ENCODE measurements at regions not wholly inside any gene's neighbourhood (a gene's known extent, or its start where the extent isn't known, plus 50 kb on each side); places are given as distances from the start of the nearest gene placed in this dataset.
A peak's percentile ranks its signal among the peaks of the same experiment; 100 is the strongest.
"Not testable (repeated sequence)": the region's sequence is repeated elsewhere in the genome, so short reads cannot be mapped to it uniquely, and the experiment has no call there.

GRCh38 chr6:28683945-28684538, 158.4 kb downstream of the GPX5 start:
- Histone ChIP-seq H3K4me2 (peak overlapping the region; percentile 65), H3K27ac (no peak overlapping the region), H4K20me1 (ENCODE audit: insufficient read depth) (no peaks in the 10 kb centered on the region; the same call in 1 of the 2 replicates), H3K27me3 (ENCODE audit: insufficient read depth, low read depth) (no peaks in the 10 kb centered on the region), H3K36me3 (ENCODE audit: low read depth) (no peaks in the 10 kb centered on the region), H2AFZ (no peak overlapping the region), H3F3A (ENCODE audit: insufficient read depth, low read depth) (no peaks in the 10 kb centered on the region), H3K4me3 (peak overlapping the region; percentile 39; the same call in 1 of the 2 replicates), H3K79me2 (ENCODE audit: low read depth) (no peaks in the 10 kb centered on the region), H3K4me1 (replicated peaks; ENCODE audit: insufficient read depth) (no peaks in the 10 kb centered on the region), H3K9me2 (ENCODE audit: insufficient read depth) (no peaks in the 10 kb centered on the region), H3K9me3 (ENCODE audit: insufficient read depth, low read depth) (no peaks in the 10 kb centered on the region)
- ChIA-PET CTCF (no interaction called here), POLR2A (ENCODE audit: unreplicated experiment) (no interaction called here)
- no TSS peak for BruUV-seq (replicated peaks)
- no peak for TF ChIP-seq EZH2 (IDR thresholded peaks at IDR 0.05; ENCODE audit: low read depth)
- TF ChIP-seq CTCF (conservative IDR thresholded peaks at IDR 0.05), result peak; percentile 87
- intact Hi-C loops (cut with micrococcal nuclease; ENCODE audit: unreplicated experiment), result loop anchor here (1.0 to 10.0 kb wide), 4 partner anchors 188 to 1519 kb away; no protein-coding TSS in a partner anchor
- DNase-seq, result peak in 1 of 2 experiments; percentile 42

- Histone ChIP-seq H3K4me2 (peak overlapping the region; percentile 72), H3K4me3 (peak overlapping the region; percentile 35; the same call in 1 of the 2 replicates)
- BruUV-seq (replicated peaks); H3K4me1 ChIP-seq (replicated peaks; ENCODE audit: insufficient read depth); H4K20me1 ChIP-seq (ENCODE audit: insufficient read depth); H3K36me3 ChIP-seq (ENCODE audit: low read depth); CTCF ChIA-PET; H3K27me3 ChIP-seq (ENCODE audit: insufficient read depth, low read depth); DNase-seq; H2AFZ ChIP-seq; H3F3A ChIP-seq (ENCODE audit: insufficient read depth, low read depth); H3K9me3 ChIP-seq (ENCODE audit: insufficient read depth, low read depth); H3K9me2 ChIP-seq (ENCODE audit: insufficient read depth); POLR2A ChIA-PET (ENCODE audit: unreplicated experiment); H3K27ac ChIP-seq; H3K79me2 ChIP-seq (ENCODE audit: low read depth): not testable (repeated sequence)
- intact Hi-C loops (cut with micrococcal nuclease; ENCODE audit: unreplicated experiment), result loop anchor here (1.0 to 10.0 kb wide), 6 partner anchors 151 to 1521 kb away; no protein-coding TSS in a partner anchor
Measured at GRCh38 chr6:28685960-28686359, 160.3 kb downstream of the GPX5 start.

GRCh38 chr6:28686446-28687027, 160.9 kb downstream of the GPX5 start:
- H3K9me3 ChIP-seq (ENCODE audit: insufficient read depth, low read depth); H3K27me3 ChIP-seq (ENCODE audit: insufficient read depth, low read depth); POLR2A ChIA-PET (ENCODE audit: unreplicated experiment); H3K79me2 ChIP-seq (ENCODE audit: low read depth); BruUV-seq (replicated peaks); H4K20me1 ChIP-seq (ENCODE audit: insufficient read depth); H3K27ac ChIP-seq; H2AFZ ChIP-seq; H3K4me1 ChIP-seq (replicated peaks; ENCODE audit: insufficient read depth); H3K36me3 ChIP-seq (ENCODE audit: low read depth); H3K9me2 ChIP-seq (ENCODE audit: insufficient read depth); H3F3A ChIP-seq (ENCODE audit: insufficient read depth, low read depth): not testable (repeated sequence)
- peak overlapping the region; percentile 72 for H3K4me2 ChIP-seq
- intact Hi-C loops (cut with micrococcal nuclease; ENCODE audit: unreplicated experiment), result loop anchor here (1.0 to 10.0 kb wide), 6 partner anchors 150 to 1522 kb away; no protein-coding TSS in a partner anchor
- DNase-seq, result peak in 1 of 2 experiments; percentile 43
- TF ChIP-seq CTCF (conservative IDR thresholded peaks at IDR 0.05), result peak; percentile 82
- H3K4me3 ChIP-seq, result peak overlapping the region; percentile 35; the same call in 1 of the 2 replicates
- CTCF ChIA-PET, result interaction anchor here (0.6 kb wide), 1 partner anchor 251 kb away, joined by 3 read pairs; no protein-coding TSS in a partner anchor

GRCh38 chr6:28687309-28687981, 161.8 kb downstream of the GPX5 start:
- H3K36me3 ChIP-seq (ENCODE audit: low read depth); H3K4me3 ChIP-seq; H3F3A ChIP-seq (ENCODE audit: insufficient read depth, low read depth); CTCF ChIA-PET; BruUV-seq (replicated peaks); DNase-seq; H3K9me2 ChIP-seq (ENCODE audit: insufficient read depth); POLR2A ChIA-PET (ENCODE audit: unreplicated experiment); H3K27me3 ChIP-seq (ENCODE audit: insufficient read depth, low read depth); H3K79me2 ChIP-seq (ENCODE audit: low read depth); H2AFZ ChIP-seq; H3K4me2 ChIP-seq; H3K27ac ChIP-seq; H3K9me3 ChIP-seq (ENCODE audit: insufficient read depth, low read depth); H3K4me1 ChIP-seq (replicated peaks; ENCODE audit: insufficient read depth); H4K20me1 ChIP-seq (ENCODE audit: insufficient read depth): not testable (repeated sequence)
- intact Hi-C loops (cut with micrococcal nuclease; ENCODE audit: unreplicated experiment), result loop anchor here (2.0 to 10.0 kb wide), 4 partner anchors 149 to 1523 kb away; no protein-coding TSS in a partner anchor

GRCh38 chr6:28691991-28692390, 166.3 kb downstream of the GPX5 start:
- H4K20me1 ChIP-seq (ENCODE audit: insufficient read depth); CTCF ChIA-PET; BruUV-seq (replicated peaks); H3F3A ChIP-seq (ENCODE audit: insufficient read depth, low read depth); H3K9me3 ChIP-seq (ENCODE audit: insufficient read depth, low read depth); H3K36me3 ChIP-seq (ENCODE audit: low read depth); intact Hi-C loops (cut with micrococcal nuclease; ENCODE audit: unreplicated experiment); POLR2A ChIA-PET (ENCODE audit: unreplicated experiment); H2AFZ ChIP-seq; H3K4me1 ChIP-seq (replicated peaks; ENCODE audit: insufficient read depth); H3K27me3 ChIP-seq (ENCODE audit: insufficient read depth, low read depth); H3K79me2 ChIP-seq (ENCODE audit: low read depth); H3K4me2 ChIP-seq; H3K4me3 ChIP-seq; DNase-seq; H3K9me2 ChIP-seq (ENCODE audit: insufficient read depth); H3K27ac ChIP-seq: not testable (repeated sequence)

All from PC-9 (cell line).